ENCODE measurements at regions not wholly inside any gene's neighbourhood (a gene's known extent, or its start where the extent isn't known, plus 50 kb on each side); places are given as distances from the start of the nearest gene placed in this dataset.

GRCh38 chr2:220877897-220878296 is 694.2 kb downstream of the EPHA4 start:
- no CpG with 5 or more reads among the region's 4 CpGs for WGBS (ENCODE audit: insufficient coverage)
- H3K27me3 ChIP-seq (ENCODE audit: control insufficient read depth, insufficient read depth, low read length) = no peaks in the 10 kb centered on the region
- no peaks in the 10 kb centered on the region for H3K4me1 ChIP-seq (ENCODE audit: control insufficient read depth, insufficient read depth, low read length)
- H3K4me3 ChIP-seq (ENCODE audit: low read length) = no peak overlapping the region
- H3K9me3 ChIP-seq (replicated peaks; ENCODE audit: control insufficient read depth, low read depth, low read length) = no peaks in the 10 kb centered on the region
- no peak for DNase-seq
- no peak overlapping the region for H3K27ac ChIP-seq (ENCODE audit: low read length)
- H3K36me3 ChIP-seq (ENCODE audit: control insufficient read depth, insufficient read depth, low read length) = no peaks in the 10 kb centered on the region

- 20% methylated on average over 1 of the region's 3 CpGs for WGBS (ENCODE audit: insufficient coverage)
- H3K27ac ChIP-seq (ENCODE audit: low read length) = no peak overlapping the region
- DNase-seq = peak; percentile 23
- H3K4me3 ChIP-seq (ENCODE audit: low read length) = no peak overlapping the region
- no peaks in the 10 kb centered on the region for H3K9me3 ChIP-seq (replicated peaks; ENCODE audit: control insufficient read depth, low read depth, low read length)
- H3K27me3 ChIP-seq (ENCODE audit: control insufficient read depth, insufficient read depth, low read length) = no peaks in the 10 kb centered on the region
- H3K4me1 ChIP-seq (ENCODE audit: control insufficient read depth, insufficient read depth, low read length) = no peaks in the 10 kb centered on the region
- no peaks in the 10 kb centered on the region for H3K36me3 ChIP-seq (ENCODE audit: control insufficient read depth, insufficient read depth, low read length)
Observed at GRCh38 chr2:220880623-220881596, 691.2 kb downstream of the EPHA4 start.

GRCh38 chr2:220882507-220882906 is 689.6 kb downstream of the EPHA4 start:
- H3K27me3 ChIP-seq (ENCODE audit: control insufficient read depth, insufficient read depth, low read length) = no peaks in the 10 kb centered on the region
- H3K9me3 ChIP-seq (replicated peaks; ENCODE audit: control insufficient read depth, low read depth, low read length) = no peaks in the 10 kb centered on the region
- no peak overlapping the region for H3K4me3 ChIP-seq (ENCODE audit: low read length)
- DNase-seq = no peak
- H3K36me3 ChIP-seq (ENCODE audit: control insufficient read depth, insufficient read depth, low read length) = no peaks in the 10 kb centered on the region
- H3K4me1 ChIP-seq (ENCODE audit: control insufficient read depth, insufficient read depth, low read length) = no peaks in the 10 kb centered on the region
- no peak overlapping the region for H3K27ac ChIP-seq (ENCODE audit: low read length)

GRCh38 chr2:220885593-220885992 is 686.5 kb downstream of the EPHA4 start:
- Histone ChIP-seq H3K27me3 (ENCODE audit: control insufficient read depth, insufficient read depth, low read length) (no peaks in the 10 kb centered on the region), H3K27ac (ENCODE audit: low read length) (no peak overlapping the region), H3K36me3 (ENCODE audit: control insufficient read depth, insufficient read depth, low read length) (no peaks in the 10 kb centered on the region), H3K9me3 (replicated peaks; ENCODE audit: control insufficient read depth, low read depth, low read length) (no peaks in the 10 kb centered on the region), H3K4me1 (ENCODE audit: control insufficient read depth, insufficient read depth, low read length) (no peaks in the 10 kb centered on the region), H3K4me3 (ENCODE audit: low read length) (no peak overlapping the region)
- no peak for DNase-seq
- no CpG with 5 or more reads among the region's 4 CpGs for WGBS (ENCODE audit: insufficient coverage)

- Histone ChIP-seq H3K9me3 (replicated peaks; ENCODE audit: control insufficient read depth, low read depth, low read length) (no peaks in the 10 kb centered on the region), H3K4me3 (ENCODE audit: low read length) (no peak overlapping the region), H3K27ac (ENCODE audit: low read length) (no peak overlapping the region), H3K36me3 (ENCODE audit: control insufficient read depth, insufficient read depth, low read length) (no peaks in the 10 kb centered on the region), H3K4me1 (ENCODE audit: control insufficient read depth, insufficient read depth, low read length) (no peaks in the 10 kb centered on the region), H3K27me3 (ENCODE audit: control insufficient read depth, insufficient read depth, low read length) (no peaks in the 10 kb centered on the region)
- no CpG with 5 or more reads among the region's 6 CpGs for WGBS (ENCODE audit: insufficient coverage)
- DNase-seq = no peak
Observed at GRCh38 chr2:220887271-220887870, 684.7 kb downstream of the EPHA4 start.

GRCh38 chr2:220887876-220888275 is 684.2 kb downstream of the EPHA4 start:
- no peaks in the 10 kb centered on the region for H3K36me3 ChIP-seq (ENCODE audit: control insufficient read depth, insufficient read depth, low read length)
- no peak overlapping the region for H3K4me3 ChIP-seq (ENCODE audit: low read length)
- no peaks in the 10 kb centered on the region for H3K4me1 ChIP-seq (ENCODE audit: control insufficient read depth, insufficient read depth, low read length)
- H3K9me3 ChIP-seq (replicated peaks; ENCODE audit: control insufficient read depth, low read depth, low read length) = no peaks in the 10 kb centered on the region
- no peaks in the 10 kb centered on the region for H3K27me3 ChIP-seq (ENCODE audit: control insufficient read depth, insufficient read depth, low read length)
- H3K27ac ChIP-seq (ENCODE audit: low read length) = no peak overlapping the region
- DNase-seq = no peak
- WGBS (ENCODE audit: insufficient coverage) = no CpG with 5 or more reads among the region's 6 CpGs

GRCh38 chr2:220890931-220891330 is 681.2 kb downstream of the EPHA4 start:
- no peaks in the 10 kb centered on the region for H3K36me3 ChIP-seq (ENCODE audit: control insufficient read depth, insufficient read depth, low read length)
- no peaks in the 10 kb centered on the region for H3K9me3 ChIP-seq (replicated peaks; ENCODE audit: control insufficient read depth, low read depth, low read length)
- H3K4me3 ChIP-seq (ENCODE audit: low read length) = no peak overlapping the region
- WGBS (ENCODE audit: insufficient coverage) = 73% methylated on average over 1 of the region's 3 CpGs
- no peaks in the 10 kb centered on the region for H3K27me3 ChIP-seq (ENCODE audit: control insufficient read depth, insufficient read depth, low read length)
- no peaks in the 10 kb centered on the region for H3K4me1 ChIP-seq (ENCODE audit: control insufficient read depth, insufficient read depth, low read length)
- H3K27ac ChIP-seq (ENCODE audit: low read length) = no peak overlapping the region
- no peak for DNase-seq

GRCh38 chr2:220891405-220891804 is 680.7 kb downstream of the EPHA4 start:
- Histone ChIP-seq H3K4me3 (ENCODE audit: low read length) (no peak overlapping the region), H3K4me1 (ENCODE audit: control insufficient read depth, insufficient read depth, low read length) (no peaks in the 10 kb centered on the region), H3K27me3 (ENCODE audit: control insufficient read depth, insufficient read depth, low read length) (no peaks in the 10 kb centered on the region), H3K9me3 (replicated peaks; ENCODE audit: control insufficient read depth, low read depth, low read length) (no peaks in the 10 kb centered on the region), H3K27ac (ENCODE audit: low read length) (no peak overlapping the region), H3K36me3 (ENCODE audit: control insufficient read depth, insufficient read depth, low read length) (no peaks in the 10 kb centered on the region)
- no peak for DNase-seq
- no CpG with 5 or more reads among the region's 1 CpG for WGBS (ENCODE audit: insufficient coverage)

GRCh38 chr2:220892018-220892634 is 680.0 kb downstream of the EPHA4 start:
- H3K4me1 ChIP-seq (ENCODE audit: control insufficient read depth, insufficient read depth, low read length) = no peaks in the 10 kb centered on the region
- no peaks in the 10 kb centered on the region for H3K36me3 ChIP-seq (ENCODE audit: control insufficient read depth, insufficient read depth, low read length)
- H3K27ac ChIP-seq (ENCODE audit: low read length) = no peak overlapping the region
- no peaks in the 10 kb centered on the region for H3K9me3 ChIP-seq (replicated peaks; ENCODE audit: control insufficient read depth, low read depth, low read length)
- 94% methylated on average over 5 of the region's 5 CpGs for WGBS (ENCODE audit: insufficient coverage)
- no peak for DNase-seq
- H3K27me3 ChIP-seq (ENCODE audit: control insufficient read depth, insufficient read depth, low read length) = no peaks in the 10 kb centered on the region
- H3K4me3 ChIP-seq (ENCODE audit: low read length) = no peak overlapping the region

- Histone ChIP-seq H3K27me3 (ENCODE audit: control insufficient read depth, insufficient read depth, low read length) (no peaks in the 10 kb centered on the region), H3K9me3 (replicated peaks; ENCODE audit: control insufficient read depth, low read depth, low read length) (no peaks in the 10 kb centered on the region), H3K4me1 (ENCODE audit: control insufficient read depth, insufficient read depth, low read length) (no peaks in the 10 kb centered on the region), H3K36me3 (ENCODE audit: control insufficient read depth, insufficient read depth, low read length) (no peaks in the 10 kb centered on the region), H3K4me3 (ENCODE audit: low read length) (no peak overlapping the region), H3K27ac (ENCODE audit: low read length) (no peak overlapping the region)
- no peak for DNase-seq
- WGBS (ENCODE audit: insufficient coverage) = no CpG with 5 or more reads among the region's 2 CpGs
Observed at GRCh38 chr2:220893411-220893810, 678.7 kb downstream of the EPHA4 start.

All from muscle of leg (tissue), 3 donors.